GM18508 (cell line): ENCODE measurements at regions not wholly inside any gene's neighbourhood (a gene's known extent, or its start where the extent isn't known, plus 50 kb on each side); places are given as distances from the start of the nearest gene placed in this dataset.

ENCODE experiments used
- ATAC-seq: cut with Tn5 transposase; IDR thresholded peaks from one replicate; pipeline ENCODE4 v1.9.1; 2021; ENCODE audit warnings: moderate number of reproducible peaks; ENCODE audit not compliant: insufficient read depth, unreplicated experiment

- peak; percentile 91 for ATAC-seq
These were observed 298.7 kb upstream of the SRRM4 start for GRCh38 chr12:118682656-118683055.

GRCh38 chr12:118685983-118686607 is 295.2 kb upstream of the SRRM4 start:
- no peak for ATAC-seq

- peak; percentile 96 for ATAC-seq
These were observed 291.5 kb upstream of the SRRM4 start for GRCh38 chr12:118689793-118690192.

GRCh38 chr12:118690506-118690905 is 290.8 kb upstream of the SRRM4 start:
- ATAC-seq, result no peak

GRCh38 chr12:118694128-118694775 is 287.1 kb upstream of the SRRM4 start:
- ATAC-seq, result no peak

- no peak for ATAC-seq
These were observed 276.7 kb upstream of the SRRM4 start for GRCh38 chr12:118704527-118705241.

GRCh38 chr12:118706437-118706836 is 274.9 kb upstream of the SRRM4 start:
- no peak for ATAC-seq

GRCh38 chr12:118709946-118710345 is 271.4 kb upstream of the SRRM4 start:
- ATAC-seq, result no peak

GRCh38 chr12:118711185-118711584 is 270.2 kb upstream of the SRRM4 start:
- no peak for ATAC-seq

- ATAC-seq, result no peak
These were observed 267.3 kb upstream of the SRRM4 start for GRCh38 chr12:118714051-118714460.

- ATAC-seq, result no peak
These were observed 266.8 kb upstream of the SRRM4 start for GRCh38 chr12:118714500-118714899.

GRCh38 chr12:118715647-118716046 is 265.7 kb upstream of the SRRM4 start:
- ATAC-seq, result no peak

GRCh38 chr12:118727196-118727978 is 254.0 kb upstream of the SRRM4 start:
- no peak for ATAC-seq

- no peak for ATAC-seq
These were observed 253.4 kb upstream of the SRRM4 start for GRCh38 chr12:118727979-118728366.

- no peak for ATAC-seq
These were observed 247.1 kb upstream of the SRRM4 start for GRCh38 chr12:118734266-118734665.

GRCh38 chr12:118737985-118738540 is 243.3 kb upstream of the SRRM4 start:
- no peak for ATAC-seq

GRCh38 chr12:118741194-118741593 is 240.1 kb upstream of the SRRM4 start:
- ATAC-seq, result no peak

- no peak for ATAC-seq
These were observed 238.9 kb upstream of the SRRM4 start for GRCh38 chr12:118742431-118742830.

- ATAC-seq, result no peak
These were observed 237.2 kb upstream of the SRRM4 start for GRCh38 chr12:118743896-118744700.

GRCh38 chr12:118746176-118746575 is 235.2 kb upstream of the SRRM4 start:
- ATAC-seq, result no peak
